GM12878 (cell line): ENCODE measurements at regions not wholly inside any gene's neighbourhood (a gene's known extent, or its start where the extent isn't known, plus 50 kb on each side); places are given as distances from the start of the nearest gene placed in this dataset.

Experiments used
- ATAC-seq: fragments of 200-7000 bp; cut with Tn5 transposase; 3 replicates; pipeline ENCODE4 v1.9.1; 2020; ENCODE audit warnings: mild to moderate bottlenecking, moderate library complexity
- BruUV-seq: library from RNA; stranded (reverse); fragments of 400-500 nt; replicated peaks from 2 replicates; lab custom pipeline; 2021; lab: Mats Ljungman, UMichigan
- CTCF ChIA-PET: fragments of 300-600 bp; sonication (Branson Sonifier 250); formaldehyde crosslinking; extraction: SDS; loops from one replicate; lab custom pipeline; 2021; ENCODE audit warnings: inconsistent platforms; lab: Yijun Ruan, JAX
- POLR2A ChIA-PET: fragments of 350-600 bp; formaldehyde crosslinking; extraction: SDS; loops from one replicate; lab custom pipeline; 2021; ENCODE audit warnings: inconsistent platforms; lab: Charles Lee
- RAD21 ChIA-PET: fragments of 300-600 bp; sonication (Branson Sonifier 250); formaldehyde crosslinking; loops from one replicate; lab custom pipeline; 2023; ENCODE audit warnings: antibody characterized with exemption; ENCODE audit not compliant: unreplicated experiment; lab: Charles Lee
- SMC1A ChIA-PET: fragments of 300-600 bp; sonication (Branson Sonifier 250); formaldehyde crosslinking; loops from one replicate; lab custom pipeline; 2023; ENCODE audit not compliant: unreplicated experiment, uncharacterized antibody; lab: Charles Lee
- DNase-seq: peaks from one replicate; pipeline ENCODE4 v3.0.0-alpha.2; 2011; ENCODE audit warnings: low read depth, low spot score
- FAIRE-seq: peaks from 3 replicates; lab custom pipeline; 2011; peaks lifted over from hg19 to GRCh38; lab: Jason Lieb, UNC
- H2AFZ ChIP-seq: 2 replicates; pipeline ENCODE4 v1.6.0; 2011; ENCODE audit warnings: low read depth, low read length, control low read depth; ENCODE audit not compliant: control insufficient read depth
- H3K27ac ChIP-seq: 2 replicates; pipeline ENCODE4 v1.5.1; 2011; ENCODE audit warnings: control low read depth; ENCODE audit not compliant: control insufficient read depth, insufficient read depth
- H3K27me3 ChIP-seq, 2 experiments: replicated peaks in 1 of 2; 2 replicates each; pipeline versions ENCODE4 v1.6.0 to v1.6.1; 2011; ENCODE audit warnings: low read length in 1 of 2; ENCODE audit not compliant: control insufficient read depth in 2 of 2, insufficient read depth in 2 of 2
- H3K36me3 ChIP-seq, 2 experiments: 2 replicates each; pipeline ENCODE4 v1.5.1; 2011; ENCODE audit warnings: low read length in 1 of 2; ENCODE audit not compliant: control insufficient read depth in 2 of 2, insufficient read depth in 2 of 2
- H3K4me1 ChIP-seq: 2 replicates; pipeline ENCODE4 v1.6.1; 2011; ENCODE audit warnings: mild to moderate bottlenecking, low read length, moderate library complexity, mixed read lengths; ENCODE audit not compliant: control insufficient read depth, insufficient read depth
- H3K4me2 ChIP-seq: 2 replicates; pipeline ENCODE4 v1.6.0; 2011; ENCODE audit warnings: control low read depth; ENCODE audit not compliant: control insufficient read depth, insufficient read depth
- H3K4me3 ChIP-seq: fragments of 200-600 bp; sonication (generic); 2 replicates; pipeline ENCODE4 v1.5.1; 2016
- H3K79me2 ChIP-seq: 2 replicates; pipeline ENCODE4 v1.6.0; 2011; ENCODE audit warnings: low read length; ENCODE audit not compliant: control insufficient read depth, insufficient read depth
- H3K9ac ChIP-seq: 2 replicates; pipeline ENCODE4 v1.8.0; 2011; ENCODE audit warnings: low read length, control low read depth, mixed read lengths; ENCODE audit not compliant: control insufficient read depth, insufficient read depth
- H3K9me3 ChIP-seq: replicated peaks from 3 replicates; pipeline ENCODE4 v1.5.1; 2011; ENCODE audit warnings: mild to moderate bottlenecking, low read length; ENCODE audit not compliant: control insufficient read depth, insufficient read depth
- H4K20me1 ChIP-seq: 2 replicates; pipeline ENCODE4 v1.6.0; 2011; ENCODE audit not compliant: control insufficient read depth, insufficient read depth
- CBX3 ChIP-seq: fragments of 200-600 bp; sonication (generic); IDR thresholded peaks from 2 replicates; pipeline ENCODE4 v1.6.1; 2016; ENCODE audit warnings: low read depth, borderline replicate concordance
- E2F8 ChIP-seq: fragments of 450-650 bp; IDR thresholded peaks from 2 replicates; pipeline ENCODE4 v1.6.1; 2018; ENCODE audit warnings: mild to moderate bottlenecking, low read depth, moderate library complexity; ENCODE audit not compliant: partially characterized antibody
- EZH2 ChIP-seq: IDR thresholded peaks from 2 replicates; pipeline ENCODE4 v1.6.1; 2012; ENCODE audit warnings: low read depth, mild to moderate bottlenecking, control low read depth, inconsistent platforms, low read length, borderline replicate concordance; ENCODE audit not compliant: control insufficient read depth
- JUNB ChIP-seq: IDR thresholded peaks from 2 replicates; pipeline ENCODE4 v1.6.1; 2016; ENCODE audit warnings: antibody characterized with exemption, mild to moderate bottlenecking
- MYB ChIP-seq: fragments of 150-350 bp; IDR thresholded peaks from 2 replicates; pipeline ENCODE4 v1.6.1; 2014; ENCODE audit warnings: mild to moderate bottlenecking, low read depth, low read length, borderline replicate concordance
- POLR2AphosphoS5 ChIP-seq: IDR thresholded peaks from 2 replicates; pipeline ENCODE4 v1.6.1; 2011; ENCODE audit warnings: mild to moderate bottlenecking, low read length, inconsistent platforms
- SKIL ChIP-seq: fragments of 450-650 bp; IDR thresholded peaks from 2 replicates; pipeline ENCODE4 v1.6.1; 2017; ENCODE audit warnings: mild to moderate bottlenecking, low read depth, inconsistent platforms; ENCODE audit not compliant: poor library complexity, severe bottlenecking
- YY1 ChIP-seq: IDR thresholded peaks from 2 replicates; pipeline ENCODE4 v1.6.1; 2011; ENCODE audit warnings: low read depth, mild to moderate bottlenecking, low read length
- ZNF207 ChIP-seq: fragments of 450-650 bp; IDR thresholded peaks from 2 replicates; pipeline ENCODE4 v1.6.1; 2014; ENCODE audit warnings: antibody characterized with exemption, mild to moderate bottlenecking, borderline replicate concordance
- WGBS: methylation state at CpG from one replicate; pipeline ENCODE4 v1.1.6; 2016; ENCODE audit warnings: low lambda C conversion rate; ENCODE audit not compliant: insufficient replicate concordance, insufficient coverage; ENCODE audit errors: missing lambda C conversion rate; 5-methylcytosine and 5-hydroxymethylcytosine counted together
- in situ Hi-C: fragments of 300-500 bp; cut with MboI; formaldehyde crosslinking; loops from 9 replicates; pipeline ENCODE4 v1.14.3; 2018; ENCODE audit warnings: mixed read lengths
- intact Hi-C: fragments of 100-400 bp; cut with micrococcal nuclease; formaldehyde crosslinking; loops from one replicate; pipeline ENCODE4 v1.14.2; 2022; ENCODE audit not compliant: unreplicated experiment
- TF ChIP-seq, protein P1 (sequence below): IDR thresholded peaks from 2 replicates; pipeline ENCODE4 v1.6.1; 2011; ENCODE audit warnings: low read depth, low read length, improper control_type of control experiment, borderline replicate concordance
- TF ChIP-seq, protein P2 (sequence below): IDR thresholded peaks from 2 replicates; pipeline ENCODE4 v1.6.1; 2012; ENCODE audit warnings: low read length, inconsistent platforms

DNA sequence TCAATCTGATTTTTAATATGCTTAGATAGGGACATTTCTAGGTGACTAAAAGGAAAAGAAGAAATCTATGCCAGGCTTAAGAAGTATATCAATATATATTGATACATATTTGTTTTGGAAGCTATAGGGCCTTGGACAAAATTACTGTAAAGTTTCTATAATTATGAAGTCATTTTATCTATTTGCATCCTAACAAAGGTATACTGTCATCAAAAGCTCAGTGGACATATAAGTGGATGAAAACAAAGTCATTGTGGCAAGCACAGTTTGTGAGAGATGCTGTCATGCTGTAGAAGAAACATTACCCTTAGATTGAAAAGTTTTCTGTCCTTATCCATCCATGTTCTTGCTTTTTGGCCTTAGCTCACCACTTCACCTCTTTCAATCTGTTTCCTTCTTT is 140.3 kb upstream of the SPEF2 start (continued):
- TF ChIP-seq E2F8: no peak
- TF ChIP-seq POLR2AphosphoS5: no peak
- TF ChIP-seq, protein P1, sequence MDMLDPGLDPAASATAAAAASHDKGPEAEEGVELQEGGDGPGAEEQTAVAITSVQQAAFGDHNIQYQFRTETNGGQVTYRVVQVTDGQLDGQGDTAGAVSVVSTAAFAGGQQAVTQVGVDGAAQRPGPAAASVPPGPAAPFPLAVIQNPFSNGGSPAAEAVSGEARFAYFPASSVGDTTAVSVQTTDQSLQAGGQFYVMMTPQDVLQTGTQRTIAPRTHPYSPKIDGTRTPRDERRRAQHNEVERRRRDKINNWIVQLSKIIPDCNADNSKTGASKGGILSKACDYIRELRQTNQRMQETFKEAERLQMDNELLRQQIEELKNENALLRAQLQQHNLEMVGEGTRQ: no peak
- TF ChIP-seq, protein P2, sequence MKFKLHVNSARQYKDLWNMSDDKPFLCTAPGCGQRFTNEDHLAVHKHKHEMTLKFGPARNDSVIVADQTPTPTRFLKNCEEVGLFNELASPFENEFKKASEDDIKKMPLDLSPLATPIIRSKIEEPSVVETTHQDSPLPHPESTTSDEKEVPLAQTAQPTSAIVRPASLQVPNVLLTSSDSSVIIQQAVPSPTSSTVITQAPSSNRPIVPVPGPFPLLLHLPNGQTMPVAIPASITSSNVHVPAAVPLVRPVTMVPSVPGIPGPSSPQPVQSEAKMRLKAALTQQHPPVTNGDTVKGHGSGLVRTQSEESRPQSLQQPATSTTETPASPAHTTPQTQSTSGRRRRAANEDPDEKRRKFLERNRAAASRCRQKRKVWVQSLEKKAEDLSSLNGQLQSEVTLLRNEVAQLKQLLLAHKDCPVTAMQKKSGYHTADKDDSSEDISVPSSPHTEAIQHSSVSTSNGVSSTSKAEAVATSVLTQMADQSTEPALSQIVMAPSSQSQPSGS: no peak
- TF ChIP-seq YY1: no peak
- TF ChIP-seq EZH2: no peak
- TF ChIP-seq MYB: no peak
- TF ChIP-seq, all 136 proteins: peak for 0

DNA sequence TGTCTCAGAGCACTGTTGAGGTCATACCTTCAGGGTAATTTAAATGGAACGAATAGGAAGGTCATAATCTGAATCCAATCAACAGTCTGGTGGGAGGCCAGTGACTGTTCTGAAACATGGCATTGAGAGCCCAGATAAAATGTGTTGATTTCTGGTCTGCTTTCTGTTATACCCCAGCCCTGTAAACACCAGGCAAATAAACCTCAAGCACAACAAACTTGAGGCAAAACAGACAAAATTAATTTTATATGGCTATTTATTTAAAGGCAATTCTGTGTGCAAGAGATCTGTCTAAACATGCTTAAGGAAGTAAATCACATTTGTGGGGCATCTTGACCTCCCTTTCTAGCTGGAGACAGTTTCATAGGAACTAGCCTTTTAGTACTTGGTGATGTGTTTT is 140.9 kb upstream of the SPEF2 start:
- no TSS peak for BruUV-seq
- no peak for ATAC-seq
- Histone ChIP-seq H3K27me3 (no peaks in the 10 kb centered on the region), H3K4me2 (no peak overlapping the region), H3K9ac (no peak overlapping the region), H3K4me3 (no peak overlapping the region), H3K79me2 (no peaks in the 10 kb centered on the region), H3K9me3 (no peaks in the 10 kb centered on the region), H4K20me1 (no peaks in the 10 kb centered on the region), H2AFZ (no peak overlapping the region), H3K4me1 (no peaks in the 10 kb centered on the region), H3K36me3 (no peaks in the 10 kb centered on the region), H3K27ac (no peak overlapping the region)
- ChIA-PET POLR2A (no interaction called here), CTCF (interaction anchor here (1.1 to 1.3 kb wide), 2 partner anchors 247 to 389 kb away, joined by 3 read pairs; partner anchors contain the start of gene PRLR), RAD21 (no interaction called here), SMC1A (interaction anchor here (1.1 to 1.3 kb wide), 2 partner anchors 230 to 248 kb away, joined by 3 read pairs; no protein-coding TSS in a partner anchor)
- TF ChIP-seq SKIL (no peak), ZNF207 (no peak), CBX3 (no peak), JUNB (no peak)
- no peak for FAIRE-seq
- in situ Hi-C loops: no loop called here
- WGBS: 0% methylated on average over 1 of the region's 1 CpG
- DNase-seq: no peak
- intact Hi-C loops: no loop called here
